RPMI7951 (cell line): ENCODE measurements at regions not wholly inside any gene's neighbourhood (a gene's known extent, or its start where the extent isn't known, plus 50 kb on each side); places are given as distances from the start of the nearest gene placed in this dataset.
A peak's percentile ranks its signal among the peaks of the same experiment; 100 is the strongest.
"Not testable (repeated sequence)": the region's sequence is repeated elsewhere in the genome, so short reads cannot be mapped to it uniquely, and the experiment has no call there.

Experiments used
- DNase-seq: peaks from one replicate; pipeline ENCODE4 v3.0.0-alpha.2; 2012; ENCODE audit warnings: low read depth

DNA sequence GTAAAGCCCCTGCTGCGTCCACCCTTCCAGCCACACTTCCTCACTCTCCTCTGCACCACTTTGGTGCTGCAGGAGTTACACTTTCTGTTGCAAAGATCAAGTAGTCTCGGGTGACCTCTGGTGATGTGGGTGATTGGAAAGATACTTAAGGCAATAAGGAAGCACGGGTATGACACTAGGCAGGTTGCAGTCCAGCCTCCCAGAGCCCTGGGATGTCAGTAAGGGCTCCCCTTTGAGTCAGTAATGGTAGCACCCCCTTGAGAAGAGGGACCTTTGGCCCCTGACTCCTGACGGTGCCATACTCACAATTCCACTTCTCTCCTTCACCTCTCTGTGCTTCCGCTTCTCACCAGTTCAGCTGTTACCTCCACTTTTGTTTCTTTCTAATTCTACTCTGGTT is 84.1 kb upstream of the KIF2A start:
- DNase-seq = not testable (repeated sequence)

- not testable (repeated sequence) for DNase-seq
Observed at GRCh38 chr5:62222305-62222704, 83.7 kb upstream of the KIF2A start.

GRCh38 chr5:62223312-62223670 is 82.7 kb upstream of the KIF2A start:
- not testable (repeated sequence) for DNase-seq

DNA sequence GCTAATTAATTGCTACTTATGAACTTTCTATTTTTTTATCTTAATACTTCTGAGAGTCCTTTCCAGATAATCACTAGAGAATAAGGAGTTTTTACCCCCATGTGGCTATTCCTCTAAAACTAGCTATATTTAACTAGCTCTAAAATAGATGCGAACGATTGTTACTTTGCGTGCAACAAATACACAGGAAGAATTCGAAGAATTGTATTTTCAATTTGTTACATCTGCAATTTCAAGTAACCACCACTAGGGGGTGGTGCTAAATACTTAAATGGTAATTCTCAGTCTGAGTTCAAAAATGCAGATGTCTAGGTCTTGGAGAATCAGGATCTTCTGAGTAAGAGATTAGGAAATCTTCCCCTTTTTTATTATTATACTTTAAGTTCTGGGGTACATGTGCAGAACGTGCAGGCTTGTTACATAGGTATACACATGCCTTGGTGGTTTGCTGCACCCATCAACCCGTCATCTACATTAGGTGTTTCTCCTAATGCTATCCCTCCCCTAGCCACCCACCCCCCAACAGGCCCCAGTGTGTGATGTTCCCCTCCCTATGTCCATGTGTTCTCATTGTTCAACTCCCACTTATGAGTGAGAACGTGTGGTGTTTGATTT is 80.9 kb upstream of the KIF2A start:
- DNase-seq = peak; percentile 2

DNA sequence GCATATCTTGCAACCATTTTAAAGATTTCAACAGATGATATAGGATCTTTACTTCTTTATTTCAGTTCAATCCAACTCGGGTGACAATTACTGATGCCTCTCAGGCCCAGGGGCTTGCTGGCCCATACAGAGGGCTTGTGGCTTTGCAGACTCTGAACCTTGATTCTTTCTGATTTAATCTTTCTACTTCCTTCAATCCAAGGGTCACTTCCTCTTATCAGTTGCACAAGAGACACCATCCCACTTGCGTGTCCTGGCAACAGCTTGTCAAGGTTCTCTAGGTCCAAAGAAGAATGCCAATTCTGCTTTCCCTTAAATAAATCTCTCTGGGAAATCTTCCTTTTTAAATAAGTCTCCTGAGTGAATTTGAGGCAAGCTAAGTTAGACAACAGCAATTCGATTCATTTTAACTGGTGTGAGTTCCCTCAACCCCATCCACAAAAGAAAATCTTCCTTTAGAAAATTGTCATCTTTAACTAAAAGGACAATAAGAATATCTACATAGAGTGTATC is 75.1 kb upstream of the KIF2A start:
- not testable (repeated sequence) for DNase-seq

DNA sequence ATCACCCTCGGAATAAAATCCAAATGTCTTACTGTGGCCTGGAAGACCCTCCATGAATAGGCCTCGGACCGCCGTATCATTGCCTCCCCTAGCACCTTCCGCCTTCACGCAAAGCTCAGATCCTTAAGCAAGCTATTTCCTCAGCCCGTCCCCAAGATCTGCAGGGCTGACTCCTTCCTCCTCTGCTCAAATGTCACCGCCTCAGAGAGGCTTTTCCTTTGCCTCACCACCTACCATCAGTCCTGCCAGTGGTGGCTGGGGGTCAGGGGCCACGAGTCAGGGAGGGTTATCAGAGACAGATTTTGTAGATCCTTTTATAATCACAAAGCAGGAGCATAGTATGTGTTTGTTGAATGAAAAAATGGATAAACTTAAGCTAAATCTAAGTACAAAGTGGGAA is 74.4 kb upstream of the KIF2A start:
- DNase-seq = no peak

- not testable (repeated sequence) for DNase-seq
Observed at GRCh38 chr5:62232218-62232617, 73.8 kb upstream of the KIF2A start.

DNA sequence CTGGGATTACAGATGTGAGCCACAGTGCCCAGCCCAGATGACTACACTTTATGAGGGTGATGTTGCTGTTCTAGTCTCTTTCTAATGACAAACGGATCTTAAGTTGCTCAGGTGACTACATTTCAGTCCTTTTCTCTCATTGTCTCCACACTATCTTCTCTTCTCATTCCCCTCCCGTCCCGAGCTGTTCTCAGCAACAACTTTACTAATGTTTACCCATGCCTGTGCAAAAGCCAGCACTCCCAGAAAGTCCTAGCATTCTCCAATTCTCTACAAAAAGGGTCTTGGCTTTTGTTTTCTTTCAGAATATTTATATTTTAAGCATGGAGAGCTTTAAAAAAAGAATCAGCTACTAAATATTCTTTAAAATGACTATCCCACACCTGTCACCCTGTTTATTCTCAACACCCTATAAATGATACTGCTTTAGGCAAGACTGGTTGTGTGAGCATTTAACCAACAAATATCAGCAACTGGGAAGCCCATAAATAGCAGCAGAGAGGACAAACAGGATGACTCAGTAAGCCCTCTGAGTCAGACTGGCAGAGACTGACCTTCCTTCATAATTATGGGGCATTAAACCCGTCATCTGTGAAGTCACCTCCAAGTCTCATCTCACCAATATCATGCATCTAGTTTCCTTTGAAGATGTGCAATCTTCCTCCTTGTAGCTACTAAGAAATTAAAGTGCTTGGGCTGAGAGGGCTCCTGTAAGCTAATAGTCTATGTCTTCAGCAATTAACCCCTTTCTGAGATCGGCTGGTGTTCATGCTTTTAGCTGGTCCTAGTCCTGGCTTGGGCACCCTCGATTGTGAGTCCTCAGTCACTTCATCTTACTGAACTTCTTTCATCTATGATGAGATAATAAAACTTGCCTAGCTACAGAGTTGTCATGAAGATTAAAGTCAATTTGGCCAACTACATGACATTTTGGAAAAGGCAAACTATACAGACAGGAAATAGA is 72.6 kb upstream of the KIF2A start:
- DNase-seq = peak; percentile 61

GRCh38 chr5:62236593-62236992 is 69.4 kb upstream of the KIF2A start:
- DNase-seq = not testable (repeated sequence)

- not testable (repeated sequence) for DNase-seq
Observed at GRCh38 chr5:62237944-62238343, 68.1 kb upstream of the KIF2A start.

GRCh38 chr5:62238584-62238983 is 67.4 kb upstream of the KIF2A start:
- DNase-seq = not testable (repeated sequence)

- not testable (repeated sequence) for DNase-seq
Observed at GRCh38 chr5:62240494-62240893, 65.5 kb upstream of the KIF2A start.

DNA sequence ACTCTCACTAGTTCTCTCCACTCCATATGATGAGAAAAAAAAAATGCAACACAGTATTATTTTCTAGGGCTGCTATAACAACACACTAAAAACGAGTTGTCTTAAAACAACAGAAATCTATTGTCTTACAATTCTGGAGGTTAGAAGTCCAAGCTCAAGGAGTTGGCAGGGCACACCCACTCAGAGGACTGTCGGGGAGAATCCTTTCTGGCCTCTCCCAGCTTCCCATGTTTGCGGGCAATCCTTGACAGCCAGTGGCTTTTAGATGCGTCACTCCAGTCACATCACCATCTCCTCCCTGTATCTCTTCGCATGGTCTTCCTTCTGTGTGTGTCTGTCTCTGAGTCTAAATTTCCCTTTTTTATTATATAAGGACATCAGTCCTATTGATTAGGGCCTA is 64.0 kb upstream of the KIF2A start:
- not testable (repeated sequence) for DNase-seq

DNA sequence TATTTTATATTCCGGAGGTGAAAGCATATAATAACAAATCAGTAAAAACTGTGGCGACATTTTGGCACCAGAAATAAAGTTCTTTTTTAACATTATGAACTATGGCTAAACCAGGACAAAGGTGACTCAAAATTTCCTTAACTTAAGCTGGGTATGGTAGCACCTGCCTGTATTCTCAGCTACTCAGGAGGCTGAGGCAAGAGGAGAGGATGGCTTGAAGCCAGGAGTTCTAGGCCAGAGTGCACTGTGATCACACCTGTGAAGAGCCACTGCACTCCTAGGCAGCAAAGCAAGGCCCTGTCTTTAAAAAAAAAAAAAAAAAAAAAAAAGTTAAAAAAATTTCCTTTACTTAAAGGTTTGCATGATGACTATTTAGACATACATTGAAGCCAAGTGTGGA is 63.0 kb upstream of the KIF2A start:
- not testable (repeated sequence) for DNase-seq

DNA sequence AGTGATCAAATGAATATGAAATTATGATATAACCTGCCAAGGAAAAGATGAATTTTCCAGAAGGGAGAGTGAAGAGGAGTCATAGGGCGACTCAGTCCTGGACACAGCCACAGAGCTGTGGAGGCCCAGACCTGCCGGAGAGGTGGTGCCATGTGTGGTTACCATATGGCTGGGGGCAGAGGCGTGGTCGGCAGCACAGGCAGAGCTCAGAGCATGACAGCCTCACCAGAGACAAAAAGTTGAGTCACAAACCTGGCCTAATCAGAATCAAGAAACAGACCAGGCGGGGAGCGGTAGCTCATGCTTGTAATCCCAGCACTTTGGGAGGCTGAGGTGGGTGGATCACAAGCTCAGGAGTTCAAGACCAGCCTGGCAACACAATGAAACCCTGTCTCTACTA is 57.8 kb upstream of the KIF2A start:
- peak; percentile 40 for DNase-seq

- not testable (repeated sequence) for DNase-seq
Observed at GRCh38 chr5:62250085-62250484, 55.9 kb upstream of the KIF2A start.

DNA sequence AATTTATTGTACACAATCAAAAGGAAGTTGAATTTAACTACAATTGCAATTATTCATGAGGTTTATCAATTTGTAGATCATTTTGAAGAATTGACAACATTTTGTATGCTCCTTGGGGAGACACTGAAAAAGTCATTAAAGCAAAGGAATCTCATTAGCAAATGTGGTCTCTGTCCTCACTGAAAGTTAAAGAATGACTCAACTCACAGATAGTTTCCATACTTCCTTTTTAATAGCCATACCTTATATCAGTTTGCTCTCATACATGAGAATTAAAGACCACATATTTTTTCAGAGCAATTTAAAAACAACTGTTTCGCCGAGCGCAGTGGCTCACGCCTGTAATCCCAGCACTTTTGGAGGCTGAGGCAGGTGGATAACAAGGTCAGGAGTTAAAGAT is 55.1 kb upstream of the KIF2A start:
- not testable (repeated sequence) for DNase-seq

- DNase-seq = not testable (repeated sequence)
Observed at GRCh38 chr5:62252519-62252918, 53.5 kb upstream of the KIF2A start.

DNA sequence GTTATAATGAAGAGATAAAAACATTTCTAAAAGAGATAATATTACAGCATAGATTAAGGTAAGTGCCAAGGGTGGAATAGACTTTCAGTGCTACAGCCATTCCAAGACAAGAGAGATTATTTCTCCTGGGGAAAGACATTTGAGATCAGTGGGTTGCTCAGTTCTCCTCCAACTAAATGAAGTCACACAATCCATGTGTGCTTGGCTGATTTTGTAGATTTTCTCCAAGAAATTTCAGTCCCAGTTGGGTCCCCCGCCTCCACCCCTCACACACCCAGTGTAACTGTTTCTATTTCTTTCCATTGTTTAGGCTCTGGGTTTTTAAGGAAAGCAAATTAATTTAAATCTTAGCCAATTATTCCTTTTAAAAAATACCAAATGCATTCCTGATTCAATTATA is 50.5 kb upstream of the KIF2A start:
- not testable (repeated sequence) for DNase-seq

DNA sequence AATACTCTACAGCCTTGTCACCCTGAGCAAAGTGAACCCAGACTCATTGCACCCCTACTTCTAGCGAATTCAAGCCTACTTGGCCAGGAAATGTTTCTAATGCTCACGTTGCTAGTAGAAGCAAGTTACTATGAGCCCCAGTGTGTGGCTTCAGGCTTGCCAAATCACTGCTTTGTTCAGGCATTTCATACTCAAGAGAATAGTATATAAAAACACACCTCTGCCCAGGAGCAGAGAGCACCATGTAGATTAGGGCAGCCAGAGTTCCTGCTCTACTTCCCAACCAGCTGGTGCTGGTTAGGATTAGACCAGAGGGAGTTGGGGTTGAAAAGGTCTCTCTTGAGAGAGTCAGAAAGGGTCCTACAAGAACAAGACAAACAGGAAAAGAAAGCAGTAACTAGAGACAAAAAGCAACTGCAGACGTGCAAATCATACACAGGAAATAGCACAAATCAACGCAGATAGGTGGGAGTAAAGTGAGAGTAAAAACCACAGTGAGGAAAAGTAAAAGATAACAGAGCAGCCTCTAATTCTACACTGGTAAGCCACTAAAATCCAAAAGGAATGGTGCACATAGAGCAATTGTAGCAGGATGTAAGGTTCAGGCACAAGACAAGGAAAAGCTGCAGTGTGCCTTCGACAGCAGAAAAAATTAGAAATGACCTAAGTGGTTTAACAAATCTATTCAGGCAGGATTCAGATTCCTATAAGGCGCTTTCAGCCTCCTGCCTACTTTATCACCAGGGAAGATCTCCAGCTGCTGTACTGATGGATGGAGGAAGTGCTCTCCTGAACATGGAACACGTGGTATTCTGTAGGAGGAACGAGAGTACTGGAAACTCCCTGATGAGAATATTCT is 49.6 kb upstream of the KIF2A start:
- DNase-seq = peak; percentile 23
